HG03469 (cell line): ENCODE measurements at regions not wholly inside any gene's neighbourhood (a gene's known extent, or its start where the extent isn't known, plus 50 kb on each side); places are given as distances from the start of the nearest gene placed in this dataset.

ENCODE experiments used
- ATAC-seq: cut with Tn5 transposase; IDR thresholded peaks from one replicate; pipeline ENCODE4 v1.9.1; 2021; ENCODE audit warnings: mild to moderate bottlenecking, moderate library complexity, moderate number of reproducible peaks; ENCODE audit not compliant: unreplicated experiment

GRCh38 chr6:82712826-82713225 lies 349.2 kb downstream of the TPBG start:
- ATAC-seq = peak; percentile 64

- ATAC-seq = no peak
These were observed 344.6 kb downstream of the UBE3D start for GRCh38 chr6:82720992-82721391.

DNA sequence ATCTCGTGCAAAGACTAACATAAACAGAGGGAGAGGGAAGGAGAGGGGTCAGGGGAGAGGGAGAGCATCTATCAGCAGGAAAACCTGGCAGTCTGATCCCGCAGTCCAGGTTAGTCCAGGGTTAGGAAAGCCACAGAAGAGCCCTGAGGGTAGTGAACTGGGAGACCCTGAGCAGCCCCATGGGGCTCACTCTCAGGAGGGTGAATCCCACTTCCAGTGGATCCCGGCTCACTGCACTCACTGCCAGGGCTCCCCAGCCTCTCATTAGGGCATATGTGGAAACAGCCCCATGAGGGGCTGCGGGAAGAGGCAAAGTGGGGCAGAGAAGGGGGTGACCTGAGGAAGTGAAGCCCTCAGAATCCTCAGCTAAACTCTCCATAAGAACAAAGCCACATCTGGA lies 329.9 kb downstream of the UBE3D start:
- ATAC-seq = no peak

DNA sequence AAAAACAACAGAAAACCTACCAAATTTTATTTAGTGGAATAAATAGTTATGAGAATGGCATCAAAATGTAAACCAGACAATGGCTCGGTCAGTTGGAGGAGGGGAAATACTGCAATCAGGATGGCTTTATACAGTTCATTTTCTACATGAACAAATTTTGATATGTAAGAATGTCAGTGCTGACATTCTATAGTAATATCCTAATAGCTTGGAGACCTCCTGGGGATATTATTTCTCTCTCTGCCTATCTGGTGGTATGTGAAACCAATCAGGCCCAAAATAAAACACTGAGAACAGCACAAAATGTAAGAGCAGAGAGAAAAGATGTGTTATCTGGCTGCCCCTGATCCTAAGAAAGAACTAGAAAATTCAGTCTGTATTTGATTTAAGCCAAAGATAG lies 327.7 kb downstream of the UBE3D start:
- no peak for ATAC-seq

DNA sequence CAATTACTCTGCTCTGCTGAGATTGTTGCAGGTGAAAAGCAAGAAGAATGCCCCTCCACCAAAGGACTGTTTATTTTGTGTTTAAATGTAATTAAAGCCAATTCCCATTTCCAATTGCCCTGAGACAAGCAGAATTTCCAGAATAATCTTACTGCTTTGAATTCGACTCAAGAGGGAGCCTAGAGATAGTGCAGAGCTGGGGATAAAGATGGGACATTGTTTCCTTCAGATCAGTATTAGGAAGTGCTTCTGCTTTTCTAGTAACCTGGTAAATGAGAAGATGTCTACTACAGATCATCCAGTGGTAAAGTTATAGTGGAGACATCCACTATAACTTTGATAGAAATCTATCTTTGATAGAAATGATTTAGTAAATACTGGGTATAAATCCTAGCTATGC lies 326.9 kb downstream of the UBE3D start:
- ATAC-seq = no peak

DNA sequence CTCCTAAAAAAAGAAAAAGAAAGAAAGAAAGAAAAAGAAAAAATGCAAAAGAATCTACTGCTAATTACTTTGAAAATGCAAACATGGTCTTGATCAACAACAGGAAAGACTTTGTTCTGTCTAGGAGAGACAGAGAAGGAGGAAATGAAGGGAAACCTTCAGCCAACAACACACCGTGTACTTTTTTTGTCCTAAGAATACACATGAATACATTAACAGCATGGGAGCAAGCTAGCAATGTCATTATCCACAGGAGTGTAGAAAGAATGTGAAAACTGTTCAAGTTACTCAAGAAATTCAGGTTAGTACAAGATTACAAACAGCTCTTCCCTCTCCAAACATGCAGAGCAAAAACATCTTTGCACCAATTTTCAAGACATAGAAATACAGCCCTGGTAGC lies 326.3 kb downstream of the UBE3D start:
- ATAC-seq = no peak

GRCh38 chr6:82740072-82740471 lies 325.6 kb downstream of the UBE3D start:
- no peak for ATAC-seq

- ATAC-seq = no peak
These were observed 324.2 kb downstream of the UBE3D start for GRCh38 chr6:82741325-82741995.

DNA sequence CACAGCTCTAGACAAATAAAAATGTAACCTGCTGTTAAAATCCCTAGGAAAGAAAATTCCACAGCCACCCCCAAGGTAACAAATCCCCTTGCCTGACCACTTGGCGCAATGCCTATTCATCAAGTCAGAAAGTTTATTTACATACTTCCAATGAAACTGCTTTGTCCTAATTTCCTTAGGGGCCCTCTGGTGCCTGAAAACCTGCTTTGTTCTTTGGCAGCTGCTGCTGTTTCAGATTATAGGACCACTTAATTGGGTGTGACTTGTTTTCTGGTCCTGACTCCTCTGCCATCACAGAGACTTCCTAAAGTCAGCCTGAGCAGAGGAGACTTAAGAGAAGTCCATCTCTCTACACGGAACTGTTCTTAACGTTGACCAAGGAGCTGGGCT lies 323.6 kb downstream of the UBE3D start:
- ATAC-seq = no peak

DNA sequence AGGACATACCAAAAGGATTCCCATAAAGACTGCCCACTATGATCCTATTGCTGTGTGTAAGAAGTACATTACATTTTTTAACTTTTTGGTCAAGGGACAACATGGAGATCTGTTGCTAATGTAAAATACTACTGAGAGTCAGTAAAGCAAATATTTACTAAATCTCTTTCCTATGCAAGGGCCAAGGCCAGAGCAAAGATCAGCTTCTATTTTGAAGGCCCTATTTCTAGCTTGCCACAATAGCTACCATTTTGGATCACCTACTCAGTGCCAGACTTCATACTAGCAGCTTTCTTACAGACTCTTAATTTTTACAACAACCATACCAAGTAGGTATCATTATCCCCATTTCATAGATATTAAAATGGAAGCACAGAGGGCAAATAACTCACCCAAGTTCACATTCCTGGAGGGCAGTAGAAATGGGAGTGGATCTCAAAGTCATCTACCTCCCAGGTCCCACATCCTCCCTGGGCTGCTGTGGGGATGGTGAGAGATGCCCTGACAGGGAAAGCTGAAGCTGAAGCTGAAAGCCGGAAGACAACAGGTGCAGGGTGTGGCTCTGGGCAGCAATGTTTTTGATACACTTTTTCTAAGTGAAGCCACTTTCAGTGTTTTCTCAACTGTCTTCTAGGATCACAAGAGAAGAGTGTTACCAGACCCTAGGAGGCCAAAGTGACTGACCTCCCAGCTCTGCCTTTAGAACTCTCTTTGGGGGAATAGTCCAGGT lies 321.2 kb downstream of the UBE3D start:
- ATAC-seq = no peak

- no peak for ATAC-seq
These were observed 315.1 kb downstream of the UBE3D start for GRCh38 chr6:82750556-82750955.

GRCh38 chr6:82751718-82752117 lies 313.9 kb downstream of the UBE3D start:
- ATAC-seq = no peak

DNA sequence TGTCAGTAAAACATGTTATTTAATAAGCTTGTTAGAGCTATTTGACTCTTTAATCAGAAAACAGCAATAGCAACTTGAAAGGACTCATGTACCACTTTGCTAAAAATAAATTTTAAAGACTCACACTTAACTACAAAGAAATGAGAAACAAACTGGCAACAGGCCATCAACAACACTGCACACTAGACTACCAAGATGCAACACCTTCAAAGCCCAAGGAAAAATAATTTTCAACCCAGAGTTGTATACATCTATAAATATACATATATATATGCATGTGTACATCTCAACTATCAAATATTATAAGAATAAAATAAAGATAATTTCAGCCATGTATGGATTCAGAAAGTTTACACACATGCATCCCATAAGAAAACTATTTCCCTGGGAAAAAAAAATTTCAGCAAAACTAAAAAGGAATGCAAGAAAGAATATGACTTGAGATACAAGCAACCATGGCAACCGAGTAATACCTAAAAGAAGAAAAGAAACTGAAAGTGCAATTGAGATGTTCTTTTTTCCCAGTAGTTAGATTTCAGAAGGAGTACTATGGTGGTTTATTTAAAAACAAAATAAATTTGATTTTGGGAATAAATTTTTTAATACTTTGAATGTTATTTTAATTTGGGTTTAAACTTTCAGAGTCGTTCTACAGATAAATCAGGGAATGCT lies 303.8 kb downstream of the UBE3D start:
- ATAC-seq = no peak

- ATAC-seq = no peak
These were observed 299.2 kb downstream of the UBE3D start for GRCh38 chr6:82766476-82766875.

GRCh38 chr6:82767037-82767436 lies 298.6 kb downstream of the UBE3D start:
- no peak for ATAC-seq

GRCh38 chr6:82767447-82767846 lies 298.2 kb downstream of the UBE3D start:
- ATAC-seq = no peak

DNA sequence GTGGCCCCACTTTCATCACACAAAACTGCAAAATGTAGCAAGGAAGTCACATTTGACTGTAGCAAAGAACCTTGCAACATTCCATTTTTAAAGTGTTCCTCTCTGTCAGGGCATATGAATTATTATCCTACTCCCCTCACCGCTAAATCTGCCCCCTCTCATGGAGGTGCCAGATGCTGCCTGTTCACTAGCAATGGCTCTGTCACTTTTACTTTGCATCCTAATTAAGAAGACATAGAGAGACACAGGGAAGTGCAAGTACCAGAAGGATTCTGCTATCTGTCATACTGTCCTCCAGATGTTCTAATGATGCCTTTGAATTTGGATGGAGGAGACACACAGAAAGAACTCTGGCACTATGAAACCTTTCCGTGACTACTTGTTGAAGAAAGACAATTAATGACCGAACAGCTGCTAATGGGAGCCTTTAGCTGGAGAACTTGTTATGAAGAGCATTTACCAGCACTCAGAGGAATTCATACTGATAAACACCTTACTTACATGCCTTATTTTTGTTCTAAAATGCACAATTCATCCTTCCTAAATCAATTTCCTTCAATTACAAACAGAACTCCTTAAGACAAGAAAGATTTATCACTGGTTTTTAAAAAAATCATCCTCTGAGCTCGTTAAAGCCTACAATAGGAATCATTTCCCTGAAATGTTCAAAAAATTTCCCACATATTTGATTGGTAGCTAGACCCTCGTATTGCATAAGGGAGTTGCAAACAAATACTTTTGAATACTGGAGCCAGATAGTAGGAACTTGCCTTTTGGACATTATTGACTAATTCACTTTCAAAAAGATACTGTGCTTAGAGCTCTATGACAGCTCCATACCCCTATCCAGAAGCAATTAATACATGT lies 292.6 kb downstream of the UBE3D start:
- no peak for ATAC-seq

DNA sequence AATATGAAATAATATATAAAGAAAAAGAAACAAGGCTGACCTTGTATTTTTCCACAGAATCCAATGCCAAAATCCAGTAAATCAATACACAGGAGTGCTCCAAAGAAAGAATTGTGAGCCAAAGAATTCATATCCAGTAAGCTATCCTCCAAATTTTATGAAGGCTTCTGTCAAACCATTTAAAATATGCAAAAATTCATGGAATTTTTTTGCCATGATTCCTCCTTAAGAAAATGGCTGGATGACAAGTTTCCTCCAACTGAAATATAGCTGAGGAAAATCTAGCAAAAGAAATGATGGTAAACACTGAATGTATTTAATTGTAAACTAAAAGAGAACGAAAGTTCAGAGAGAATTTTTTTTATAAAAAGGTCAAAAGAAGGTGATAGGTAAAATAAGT lies 290.3 kb downstream of the UBE3D start:
- ATAC-seq = no peak

DNA sequence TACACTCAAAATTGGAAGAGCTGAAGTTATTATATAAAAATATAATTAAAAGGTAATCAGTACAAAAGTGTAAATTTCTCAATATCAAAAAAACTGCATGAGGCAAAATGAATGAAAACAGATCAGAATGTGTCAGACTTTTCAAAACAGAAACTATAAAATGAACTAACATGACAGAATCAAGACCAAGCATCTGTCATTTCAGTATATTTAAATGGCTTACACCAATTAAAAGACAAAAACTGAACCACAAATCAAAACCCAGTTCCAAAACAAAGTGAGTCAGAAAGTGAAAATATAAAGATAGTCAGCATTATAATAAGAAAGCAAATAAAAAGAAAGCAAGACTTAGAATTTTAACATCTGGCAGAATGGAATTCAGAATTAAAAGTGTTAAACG lies 289.7 kb downstream of the UBE3D start:
- ATAC-seq = no peak

GRCh38 chr6:82779041-82779440 lies 286.6 kb downstream of the UBE3D start:
- no peak for ATAC-seq

- ATAC-seq = no peak
These were observed 285.3 kb downstream of the UBE3D start for GRCh38 chr6:82780334-82780733.
